ENCODE measurements at regions not wholly inside any gene's neighbourhood (a gene's known extent, or its start where the extent isn't known, plus 50 kb on each side); places are given as distances from the start of the nearest gene placed in this dataset.

DNA sequence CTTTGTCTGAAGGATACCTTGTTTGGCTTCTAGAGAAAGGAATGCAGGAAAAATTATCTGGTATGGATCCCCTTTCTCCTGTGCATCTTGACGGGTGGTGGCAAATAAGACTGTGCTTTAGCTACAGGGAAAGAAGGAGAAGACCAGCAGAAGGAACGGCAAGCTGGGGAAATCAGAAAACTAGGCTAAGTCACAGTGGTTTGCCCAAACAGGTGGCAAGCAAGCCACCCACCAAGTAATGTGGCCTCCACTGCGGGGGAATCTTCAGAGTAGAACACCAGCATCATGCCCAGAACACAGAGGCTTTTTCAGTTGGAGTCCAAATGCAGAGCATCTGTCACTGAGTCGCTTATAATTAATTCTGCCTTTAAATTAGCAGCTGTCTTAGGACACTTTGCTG lies 282.8 kb downstream of the PHF14 start:
- TF ChIP-seq CTCF (IDR thresholded peaks at IDR 0.05) (no peak), EP300 (IDR thresholded peaks at IDR 0.05) (no peak)

Data from tibial nerve (tissue), 4 donors.